Mesenchymal stem cell (in vitro differentiated cells and primary cell): ENCODE measurements at regions not wholly inside any gene's neighbourhood (a gene's known extent, or its start where the extent isn't known, plus 50 kb on each side); places are given as distances from the start of the nearest gene placed in this dataset.
"Not testable (repeated sequence)": the region's sequence is repeated elsewhere in the genome, so short reads cannot be mapped to it uniquely, and the experiment has no call there.

Source experiments
- DNase-seq: peaks from one replicate; pipeline ENCODE4 v3.0.0-alpha.2; 2013
- H2AFZ ChIP-seq: one replicate; pipeline ENCODE4 v1.6.1; 2013; ENCODE audit warnings: low read depth, mild to moderate bottlenecking, control low read depth, inconsistent platforms, low read length, moderate library complexity
- H2AK5ac ChIP-seq: 2 replicates; pipeline ENCODE4 v1.6.1; 2013; ENCODE audit warnings: low read length, moderate library complexity, mild to moderate bottlenecking, inconsistent platforms; ENCODE audit not compliant: severe bottlenecking
- H2BK120ac ChIP-seq: one replicate; pipeline ENCODE4 v1.6.1; 2013; ENCODE audit warnings: low read depth, mild to moderate bottlenecking, inconsistent platforms, low read length, moderate library complexity
- H2BK12ac ChIP-seq, 2 experiments: one replicate each; pipeline ENCODE4 v1.6.1; 2013; ENCODE audit warnings: inconsistent platforms in 2 of 2, low read length in 2 of 2, mild to moderate bottlenecking in 2 of 2, moderate library complexity in 2 of 2, control low read depth in 1 of 2
- H2BK15ac ChIP-seq: one replicate; pipeline ENCODE4 v1.6.1; 2013; ENCODE audit warnings: mild to moderate bottlenecking, low read depth, inconsistent platforms; ENCODE audit not compliant: poor library complexity, severe bottlenecking
- H2BK5ac ChIP-seq: 2 replicates; pipeline ENCODE4 v1.6.1; 2013; ENCODE audit warnings: low read depth, mild to moderate bottlenecking, low read length, control low read depth, inconsistent platforms; ENCODE audit not compliant: poor library complexity, severe bottlenecking
- H3K14ac ChIP-seq, 2 experiments: one replicate each; pipeline ENCODE4 v1.6.1; 2013; ENCODE audit warnings: inconsistent platforms in 2 of 2, low read length in 2 of 2, control low read depth in 1 of 2, mild to moderate bottlenecking in 1 of 2, moderate library complexity in 1 of 2
- H3K18ac ChIP-seq, 2 experiments: one replicate each; pipeline ENCODE4 v1.6.1; 2013; ENCODE audit warnings: inconsistent platforms in 2 of 2, low read length in 2 of 2, control low read depth in 1 of 2, low read depth in 1 of 2, mild to moderate bottlenecking in 1 of 2
- H3K23ac ChIP-seq, 2 experiments: one replicate each; pipeline ENCODE4 v1.6.1; 2013; ENCODE audit warnings: inconsistent platforms in 2 of 2, low read length in 2 of 2, mild to moderate bottlenecking in 2 of 2, moderate library complexity in 2 of 2, control low read depth in 1 of 2
- H3K27ac ChIP-seq: 2 replicates; pipeline ENCODE4 v1.5.1; 2013; ENCODE audit warnings: mild to moderate bottlenecking, moderate library complexity, low read length, control low read depth, inconsistent platforms; ENCODE audit not compliant: poor library complexity, severe bottlenecking
- H3K27me3 ChIP-seq, 2 experiments: 2 replicates each; pipeline versions ENCODE4 v1.6.1 to v1.7.0; 2013; ENCODE audit warnings: low read length in 2 of 2, mild to moderate bottlenecking in 2 of 2, moderate library complexity in 2 of 2, control low read depth in 1 of 2, inconsistent platforms in 1 of 2; ENCODE audit not compliant: control insufficient read depth in 1 of 2, insufficient read depth in 1 of 2
- H3K36me3 ChIP-seq, 2 experiments: 2 replicates each; pipeline versions ENCODE4 v1.6.1 to v1.7.0; 2013; ENCODE audit warnings: low read length in 2 of 2, control low read depth in 1 of 2, inconsistent platforms in 1 of 2, low read depth in 1 of 2, mild to moderate bottlenecking in 1 of 2; ENCODE audit not compliant: insufficient read depth in 2 of 2, control insufficient read depth in 1 of 2
- H3K4ac ChIP-seq, 2 experiments: one replicate each; pipeline ENCODE4 v1.6.1; 2013; ENCODE audit warnings: inconsistent platforms in 2 of 2, low read length in 2 of 2, mild to moderate bottlenecking in 2 of 2, moderate library complexity in 2 of 2, control low read depth in 1 of 2, low read depth in 1 of 2
- H3K4me1 ChIP-seq: 2 replicates; pipeline ENCODE4 v1.6.1; 2013; ENCODE audit warnings: low read depth, low read length, control low read depth; ENCODE audit not compliant: control insufficient read depth, insufficient read depth
- H3K4me2 ChIP-seq: 2 replicates; pipeline ENCODE4 v1.6.1; 2013; ENCODE audit warnings: low read length, mild to moderate bottlenecking, inconsistent platforms; ENCODE audit not compliant: poor library complexity, severe bottlenecking
- H3K4me3 ChIP-seq, 2 experiments: 2 replicates each; pipeline versions ENCODE4 v1.5.1 to v1.7.0; 2013; ENCODE audit warnings: low read length in 2 of 2, mild to moderate bottlenecking in 2 of 2, control low read depth in 1 of 2, low read depth in 1 of 2; ENCODE audit not compliant: insufficient read depth in 1 of 2
- H3K79me1 ChIP-seq: replicated peaks from 2 replicates; pipeline ENCODE4 v1.6.1; 2013; ENCODE audit warnings: mild to moderate bottlenecking, control low read depth, low read length, inconsistent platforms; ENCODE audit not compliant: poor library complexity, severe bottlenecking
- H3K9ac ChIP-seq: 2 replicates; pipeline ENCODE4 v1.7.0; 2013; ENCODE audit warnings: mild to moderate bottlenecking, low read length, moderate library complexity
- H3K9me3 ChIP-seq: 2 replicates; pipeline ENCODE4 v1.7.0; 2013; ENCODE audit warnings: mild to moderate bottlenecking, low read length; ENCODE audit not compliant: control insufficient read depth
- H4K8ac ChIP-seq: one replicate; pipeline ENCODE4 v1.6.1; 2013; ENCODE audit warnings: inconsistent platforms, mild to moderate bottlenecking, low read length, moderate library complexity
- H4K91ac ChIP-seq: one replicate; pipeline ENCODE4 v1.6.1; 2013; ENCODE audit warnings: mild to moderate bottlenecking, low read length, inconsistent platforms
- WGBS: methylation state at CpG from one replicate; pipeline ENCODE4 v1.1.7; 2013; ENCODE audit warnings: mixed read lengths; 5-methylcytosine and 5-hydroxymethylcytosine counted together

- H3K36me3 ChIP-seq = no peaks in the 10 kb centered on the region
- 90% methylated on average over 15 of the region's 16 CpGs for WGBS
- H3K4me2 ChIP-seq = no peak overlapping the region
- H3K18ac ChIP-seq = no peak overlapping the region
- no peak overlapping the region for H3K27ac ChIP-seq
- H3K79me1 ChIP-seq = no peaks in the 10 kb centered on the region
- DNase-seq = no peak
- H2AFZ ChIP-seq = no peak overlapping the region
- no peak overlapping the region for H3K4ac ChIP-seq
- H4K8ac ChIP-seq = no peak overlapping the region
- no peak overlapping the region for H2AK5ac ChIP-seq
- H3K4me3 ChIP-seq = no peak overlapping the region
- H3K4me1 ChIP-seq = no peaks in the 10 kb centered on the region
- no peak overlapping the region for H2BK5ac ChIP-seq
- H3K9ac ChIP-seq = no peak overlapping the region
- H3K23ac ChIP-seq = no peak overlapping the region
- peaks cover 10% of the 10 kb centered on the region for H3K9me3 ChIP-seq
- H4K91ac ChIP-seq = no peak overlapping the region
- no peak overlapping the region for H2BK120ac ChIP-seq
- H2BK12ac ChIP-seq = no peak overlapping the region
- H2BK15ac ChIP-seq = no peak overlapping the region
- no peaks in the 10 kb centered on the region for H3K27me3 ChIP-seq
- H3K14ac ChIP-seq = no peak overlapping the region
These were observed 539.5 kb upstream of the SLC10A2 start for GRCh38 chr13:103605546-103606326.

DNA sequence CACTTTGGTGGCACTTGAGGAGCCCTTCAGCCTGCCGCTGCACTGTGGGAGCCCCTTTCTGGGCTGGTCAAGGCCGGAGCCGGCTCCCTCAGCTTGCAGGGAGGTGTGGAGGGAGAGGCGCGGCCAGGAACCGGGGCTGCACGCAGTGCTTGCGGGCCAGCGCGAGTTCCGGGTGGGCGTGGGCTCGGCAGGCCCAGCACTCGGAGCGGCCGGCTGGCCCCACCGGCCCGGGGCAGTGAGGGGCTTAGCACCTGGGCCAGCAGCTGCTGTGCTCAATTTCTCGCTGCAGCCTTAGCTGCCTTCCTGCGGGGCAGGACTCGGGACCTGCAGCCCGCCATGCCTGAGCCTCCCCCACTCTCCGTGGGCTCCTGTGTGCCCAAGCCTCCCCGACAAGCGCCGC is 533.7 kb upstream of the SLC10A2 start:
- not testable (repeated sequence) for H3K27ac ChIP-seq, H2AK5ac ChIP-seq, H3K36me3 ChIP-seq, H3K4me2 ChIP-seq, H2BK120ac ChIP-seq, H2BK15ac ChIP-seq, H4K91ac ChIP-seq, H3K4me1 ChIP-seq, DNase-seq, H3K9ac ChIP-seq, H3K14ac ChIP-seq, H3K23ac ChIP-seq, H3K27me3 ChIP-seq, H2BK12ac ChIP-seq, H2BK5ac ChIP-seq, H3K4me3 ChIP-seq, H3K18ac ChIP-seq, H3K9me3 ChIP-seq, H2AFZ ChIP-seq, H3K79me1 ChIP-seq, H4K8ac ChIP-seq, H3K4ac ChIP-seq
- WGBS = 94% methylated on average over 24 of the region's 26 CpGs

- Histone ChIP-seq H2BK15ac (no peak overlapping the region), H3K9me3 (peaks cover 3% of the 10 kb centered on the region), H3K27me3 (no peaks in the 10 kb centered on the region), H3K4me3 (no peak overlapping the region), H2BK5ac (no peak overlapping the region), H3K4me1 (no peaks in the 10 kb centered on the region), H3K36me3 (no peaks in the 10 kb centered on the region), H3K14ac (no peak overlapping the region), H2BK120ac (no peak overlapping the region), H3K79me1 (no peaks in the 10 kb centered on the region), H4K91ac (no peak overlapping the region), H3K18ac (no peak overlapping the region), H3K9ac (no peak overlapping the region), H2AFZ (no peak overlapping the region), H4K8ac (no peak overlapping the region), H3K27ac (no peak overlapping the region), H2BK12ac (no peak overlapping the region), H2AK5ac (no peak overlapping the region), H3K4me2 (no peak overlapping the region), H3K23ac (no peak overlapping the region), H3K4ac (no peak overlapping the region)
- no peak for DNase-seq
These were observed 532.5 kb upstream of the SLC10A2 start for GRCh38 chr13:103598671-103599070.

DNA sequence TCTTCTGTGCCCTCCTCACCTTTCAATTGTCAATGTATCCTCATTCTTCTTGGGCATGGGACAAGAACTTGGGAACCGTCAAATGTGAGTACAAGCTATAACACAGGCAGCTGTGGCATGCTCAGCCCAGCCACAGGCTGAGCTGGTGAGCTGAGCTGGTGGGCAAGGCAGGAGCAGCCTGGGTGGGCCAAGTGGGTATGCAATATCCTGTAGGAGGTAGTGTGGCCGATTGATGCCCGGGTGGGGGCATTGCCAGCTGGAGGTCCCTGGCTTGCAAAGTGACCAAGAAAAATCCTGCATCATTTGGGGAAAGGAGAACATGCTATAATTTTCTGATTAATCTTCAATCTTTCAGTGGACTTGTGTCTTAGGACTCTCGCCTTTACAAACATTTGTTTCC is 507.2 kb upstream of the SLC10A2 start:
- no peak overlapping the region for H2AK5ac ChIP-seq
- H4K91ac ChIP-seq = no peak overlapping the region
- H2BK12ac ChIP-seq = no peak overlapping the region
- H3K9ac ChIP-seq = no peak overlapping the region
- no peak overlapping the region for H3K18ac ChIP-seq
- no peak overlapping the region for H2BK120ac ChIP-seq
- 90% methylated on average over 4 of the region's 4 CpGs for WGBS
- no peaks in the 10 kb centered on the region for H3K27me3 ChIP-seq
- peaks cover 2% of the 10 kb centered on the region for H3K4me1 ChIP-seq
- no peak overlapping the region for H3K23ac ChIP-seq
- H3K4me2 ChIP-seq = no peak overlapping the region
- H3K4me3 ChIP-seq = no peak overlapping the region
- H2BK5ac ChIP-seq = no peak overlapping the region
- H3K14ac ChIP-seq = no peak overlapping the region
- H3K36me3 ChIP-seq = no peaks in the 10 kb centered on the region
- no peak overlapping the region for H3K4ac ChIP-seq
- no peaks in the 10 kb centered on the region for H3K79me1 ChIP-seq
- H3K9me3 ChIP-seq = peaks cover 28% of the 10 kb centered on the region
- no peak overlapping the region for H3K27ac ChIP-seq
- DNase-seq = no peak
- H2BK15ac ChIP-seq = no peak overlapping the region
- H2AFZ ChIP-seq = peak overlapping the region; percentile 42
- no peak overlapping the region for H4K8ac ChIP-seq
